ENCODE measurements at regions not wholly inside any gene's neighbourhood (a gene's known extent, or its start where the extent isn't known, plus 50 kb on each side); places are given as distances from the start of the nearest gene placed in this dataset.
A peak's percentile ranks its signal among the peaks of the same experiment; 100 is the strongest.

GRCh38 chr4:114488301-114488982 lies 110.2 kb upstream of the UGT8 start:
- Histone ChIP-seq H3K4me3 (ENCODE audit: low read length) (no peak overlapping the region), H3K4me1 (ENCODE audit: insufficient read depth, low read length) (no peaks in the 10 kb centered on the region), H2AFZ (ENCODE audit: low read depth, low read length) (no peak overlapping the region), H3K9me3 (ENCODE audit: low read length) (no peaks in the 10 kb centered on the region), H3K36me3 (ENCODE audit: insufficient read depth, low read length) (no peaks in the 10 kb centered on the region), H3K27me3 (ENCODE audit: insufficient read depth, low read length) (no peaks in the 10 kb centered on the region)

DNA sequence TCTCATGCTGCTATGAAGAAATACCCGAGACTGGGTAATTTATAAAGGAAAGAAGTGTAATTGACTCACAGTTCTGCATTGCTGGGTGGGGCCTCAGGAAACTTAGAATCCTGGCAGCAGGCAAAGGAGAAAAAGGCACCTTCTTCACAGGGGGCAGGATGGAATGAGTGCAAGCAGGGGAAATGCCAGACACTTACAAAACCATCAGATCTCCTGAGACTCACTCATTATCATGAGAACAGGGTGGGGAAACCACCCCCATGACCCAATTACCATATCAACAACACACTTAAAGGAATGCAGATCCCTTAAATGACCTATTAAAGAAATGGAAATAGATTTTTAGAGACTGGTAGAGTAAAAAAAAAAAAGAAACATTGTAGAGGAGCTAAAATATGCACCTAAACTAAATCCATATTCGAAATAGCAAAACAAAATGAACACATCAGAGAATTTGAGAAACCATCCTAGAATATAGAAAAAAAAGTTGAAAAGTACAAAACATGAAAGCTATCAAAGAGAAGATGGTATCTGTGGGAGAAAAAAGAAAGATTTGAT lies 104.3 kb upstream of the UGT8 start:
- no peak overlapping the region for H2AFZ ChIP-seq (ENCODE audit: low read depth, low read length)
- no peak overlapping the region for H3K4me3 ChIP-seq (ENCODE audit: low read length)
- no peaks in the 10 kb centered on the region for H3K27me3 ChIP-seq (ENCODE audit: insufficient read depth, low read length)
- H3K9me3 ChIP-seq (ENCODE audit: low read length) = no peaks in the 10 kb centered on the region
- peaks cover 9% of the 10 kb centered on the region for H3K4me1 ChIP-seq (ENCODE audit: insufficient read depth, low read length)
- H3K36me3 ChIP-seq (ENCODE audit: insufficient read depth, low read length) = no peaks in the 10 kb centered on the region

- no peaks in the 10 kb centered on the region for H3K27me3 ChIP-seq (ENCODE audit: insufficient read depth, low read length)
- peaks cover 9% of the 10 kb centered on the region for H3K4me1 ChIP-seq (ENCODE audit: insufficient read depth, low read length)
- no peaks in the 10 kb centered on the region for H3K9me3 ChIP-seq (ENCODE audit: low read length)
- no peak overlapping the region for H3K4me3 ChIP-seq (ENCODE audit: low read length)
- no peak overlapping the region for H2AFZ ChIP-seq (ENCODE audit: low read depth, low read length)
- H3K36me3 ChIP-seq (ENCODE audit: insufficient read depth, low read length) = no peaks in the 10 kb centered on the region
Measured at GRCh38 chr4:114495471-114495928, 103.1 kb upstream of the UGT8 start.

GRCh38 chr4:114497116-114497515 lies 101.5 kb upstream of the UGT8 start:
- H3K27me3 ChIP-seq (ENCODE audit: insufficient read depth, low read length) = no peaks in the 10 kb centered on the region
- no peak overlapping the region for H2AFZ ChIP-seq (ENCODE audit: low read depth, low read length)
- no peaks in the 10 kb centered on the region for H3K36me3 ChIP-seq (ENCODE audit: insufficient read depth, low read length)
- H3K4me1 ChIP-seq (ENCODE audit: insufficient read depth, low read length) = peaks cover 9% of the 10 kb centered on the region
- H3K4me3 ChIP-seq (ENCODE audit: low read length) = no peak overlapping the region
- H3K9me3 ChIP-seq (ENCODE audit: low read length) = no peaks in the 10 kb centered on the region

DNA sequence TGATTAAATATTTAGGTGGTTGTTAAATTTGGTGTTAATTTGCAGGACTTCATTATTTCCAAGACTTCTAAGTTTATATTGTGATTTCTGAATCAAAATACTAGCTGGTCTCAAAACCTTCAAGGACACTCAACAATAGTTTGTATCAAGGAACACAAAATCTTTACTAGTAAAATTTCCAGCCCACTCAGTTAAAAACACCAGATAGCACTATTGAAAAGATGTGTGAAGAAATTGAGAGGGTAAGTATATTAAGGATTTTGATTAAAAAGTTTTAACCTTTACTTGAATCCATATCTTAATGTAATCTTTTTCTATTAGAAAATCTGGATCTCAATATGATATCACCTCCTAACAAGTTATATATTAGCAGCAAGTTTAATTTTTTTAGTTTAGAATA lies 89.3 kb upstream of the UGT8 start:
- no peak overlapping the region for H2AFZ ChIP-seq (ENCODE audit: low read depth, low read length)
- no peak overlapping the region for H3K4me3 ChIP-seq (ENCODE audit: low read length)
- no peaks in the 10 kb centered on the region for H3K27me3 ChIP-seq (ENCODE audit: insufficient read depth, low read length)
- no peaks in the 10 kb centered on the region for H3K36me3 ChIP-seq (ENCODE audit: insufficient read depth, low read length)
- no peaks in the 10 kb centered on the region for H3K9me3 ChIP-seq (ENCODE audit: low read length)
- no peaks in the 10 kb centered on the region for H3K4me1 ChIP-seq (ENCODE audit: insufficient read depth, low read length)

DNA sequence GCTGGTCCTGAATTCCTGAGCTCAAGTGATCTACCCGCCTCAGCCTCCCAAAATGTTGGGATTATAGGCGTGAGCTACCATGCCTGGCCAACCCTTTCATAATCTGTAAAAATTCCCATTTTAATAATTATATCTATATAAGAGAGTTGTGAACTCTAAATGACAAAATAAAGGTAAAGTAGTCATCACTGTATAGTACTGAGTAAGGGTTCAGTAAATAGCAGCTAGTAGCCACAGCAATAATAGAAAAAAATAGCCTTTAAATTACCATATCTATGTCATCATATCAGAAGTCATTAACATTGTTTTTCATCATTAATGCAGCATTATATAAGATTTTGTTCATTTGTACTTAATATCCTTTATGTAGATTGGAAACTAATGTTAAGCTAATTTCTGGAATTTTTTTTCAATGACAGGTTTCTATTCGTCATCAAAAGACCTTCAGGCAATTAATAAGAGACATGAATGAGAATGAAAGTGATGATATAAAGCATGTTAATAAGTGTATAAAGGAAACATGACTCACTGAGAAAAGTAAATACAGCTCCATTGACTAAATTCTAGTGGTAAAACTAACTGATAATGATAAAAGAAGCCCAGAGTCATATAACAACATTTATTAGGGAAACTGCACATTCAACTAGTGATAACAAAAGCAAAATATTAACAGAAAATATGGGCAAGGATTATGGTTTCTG lies 85.9 kb upstream of the UGT8 start:
- no peaks in the 10 kb centered on the region for H3K4me1 ChIP-seq (ENCODE audit: insufficient read depth, low read length)
- H2AFZ ChIP-seq (ENCODE audit: low read depth, low read length) = no peak overlapping the region
- H3K36me3 ChIP-seq (ENCODE audit: insufficient read depth, low read length) = no peaks in the 10 kb centered on the region
- no peak overlapping the region for H3K4me3 ChIP-seq (ENCODE audit: low read length)
- no peaks in the 10 kb centered on the region for H3K27me3 ChIP-seq (ENCODE audit: insufficient read depth, low read length)
- no peaks in the 10 kb centered on the region for H3K9me3 ChIP-seq (ENCODE audit: low read length)

- H3K4me3 ChIP-seq (ENCODE audit: low read length) = no peak overlapping the region
- no peak overlapping the region for H2AFZ ChIP-seq (ENCODE audit: low read depth, low read length)
- no peaks in the 10 kb centered on the region for H3K9me3 ChIP-seq (ENCODE audit: low read length)
- H3K4me1 ChIP-seq (ENCODE audit: insufficient read depth, low read length) = no peaks in the 10 kb centered on the region
- no peaks in the 10 kb centered on the region for H3K27me3 ChIP-seq (ENCODE audit: insufficient read depth, low read length)
- H3K36me3 ChIP-seq (ENCODE audit: insufficient read depth, low read length) = no peaks in the 10 kb centered on the region
Measured at GRCh38 chr4:114519368-114519767, 79.2 kb upstream of the UGT8 start.

DNA sequence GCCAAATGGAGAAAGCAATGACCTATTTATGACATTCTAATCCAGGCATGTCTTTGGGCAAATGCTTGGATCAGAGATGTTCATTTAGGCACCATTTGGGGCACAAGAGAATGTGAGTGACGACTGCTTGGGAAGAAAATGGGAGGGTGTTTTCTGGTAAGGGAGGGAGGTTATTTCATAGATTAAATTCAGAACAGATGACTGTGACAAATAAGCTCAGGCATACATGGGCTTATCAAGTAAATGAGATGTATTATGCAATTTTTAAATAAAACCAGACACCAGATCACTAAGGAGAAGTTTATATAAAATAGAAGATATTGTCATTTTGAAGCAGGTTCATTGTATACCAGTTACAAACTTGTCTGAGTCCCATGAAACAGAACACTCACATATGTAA lies 71.4 kb upstream of the UGT8 start:
- Histone ChIP-seq H3K36me3 (ENCODE audit: insufficient read depth, low read length) (no peaks in the 10 kb centered on the region), H3K4me1 (ENCODE audit: insufficient read depth, low read length) (no peaks in the 10 kb centered on the region), H2AFZ (ENCODE audit: low read depth, low read length) (no peak overlapping the region), H3K4me3 (ENCODE audit: low read length) (no peak overlapping the region), H3K9me3 (ENCODE audit: low read length) (no peaks in the 10 kb centered on the region), H3K27me3 (ENCODE audit: insufficient read depth, low read length) (no peaks in the 10 kb centered on the region)

- no peaks in the 10 kb centered on the region for H3K9me3 ChIP-seq (ENCODE audit: low read length)
- no peak overlapping the region for H2AFZ ChIP-seq (ENCODE audit: low read depth, low read length)
- H3K27me3 ChIP-seq (ENCODE audit: insufficient read depth, low read length) = no peaks in the 10 kb centered on the region
- H3K36me3 ChIP-seq (ENCODE audit: insufficient read depth, low read length) = no peaks in the 10 kb centered on the region
- H3K4me3 ChIP-seq (ENCODE audit: low read length) = no peak overlapping the region
- H3K4me1 ChIP-seq (ENCODE audit: insufficient read depth, low read length) = no peaks in the 10 kb centered on the region
Measured at GRCh38 chr4:114527637-114528036, 71.0 kb upstream of the UGT8 start.

DNA sequence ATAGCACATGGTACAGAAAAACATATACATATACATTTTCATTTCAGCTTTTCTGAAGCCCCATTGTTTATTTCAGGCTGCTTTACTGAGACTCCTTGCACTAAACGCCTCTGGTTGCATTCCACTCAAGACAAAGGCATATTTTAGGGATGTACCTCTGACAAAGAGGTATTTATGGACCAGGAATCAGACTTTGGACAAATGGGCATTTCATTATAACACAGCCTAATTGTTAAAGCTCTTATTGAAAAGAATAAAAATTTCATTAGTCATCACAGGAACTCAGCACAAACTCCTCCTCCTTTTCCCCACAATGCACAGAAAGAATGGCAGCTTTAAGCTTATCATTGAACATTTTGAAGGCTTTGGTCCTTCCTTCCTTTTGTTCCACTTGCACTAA lies 62.9 kb upstream of the UGT8 start:
- Histone ChIP-seq H3K4me1 (ENCODE audit: insufficient read depth, low read length) (peaks cover 9% of the 10 kb centered on the region), H3K4me3 (ENCODE audit: low read length) (no peak overlapping the region), H3K27me3 (ENCODE audit: insufficient read depth, low read length) (no peaks in the 10 kb centered on the region), H2AFZ (ENCODE audit: low read depth, low read length) (peak overlapping the region; percentile 57), H3K36me3 (ENCODE audit: insufficient read depth, low read length) (no peaks in the 10 kb centered on the region), H3K9me3 (ENCODE audit: low read length) (no peaks in the 10 kb centered on the region)

DNA sequence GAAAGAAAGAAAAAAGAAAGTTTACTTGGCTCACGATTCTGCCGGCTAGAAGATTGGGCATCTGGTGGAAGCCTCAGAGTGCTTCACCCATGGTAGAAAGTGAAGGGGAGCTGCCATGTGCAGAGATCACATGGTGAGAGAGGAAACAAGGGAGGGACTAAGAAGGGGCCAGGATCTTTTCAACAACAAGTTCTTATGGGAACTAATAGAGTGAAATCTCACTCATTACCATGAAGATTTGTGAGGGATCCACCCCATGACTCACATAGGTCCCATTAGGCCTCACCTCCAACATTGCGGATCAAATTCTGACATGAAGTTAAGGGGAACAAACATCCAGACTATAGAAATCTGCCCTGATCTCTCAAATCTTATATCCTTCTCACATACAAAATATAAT lies 61.3 kb upstream of the UGT8 start:
- H2AFZ ChIP-seq (ENCODE audit: low read depth, low read length) = no peak overlapping the region
- no peaks in the 10 kb centered on the region for H3K27me3 ChIP-seq (ENCODE audit: insufficient read depth, low read length)
- H3K9me3 ChIP-seq (ENCODE audit: low read length) = no peaks in the 10 kb centered on the region
- H3K36me3 ChIP-seq (ENCODE audit: insufficient read depth, low read length) = no peaks in the 10 kb centered on the region
- H3K4me1 ChIP-seq (ENCODE audit: insufficient read depth, low read length) = peaks cover 9% of the 10 kb centered on the region
- H3K4me3 ChIP-seq (ENCODE audit: low read length) = no peak overlapping the region

DNA sequence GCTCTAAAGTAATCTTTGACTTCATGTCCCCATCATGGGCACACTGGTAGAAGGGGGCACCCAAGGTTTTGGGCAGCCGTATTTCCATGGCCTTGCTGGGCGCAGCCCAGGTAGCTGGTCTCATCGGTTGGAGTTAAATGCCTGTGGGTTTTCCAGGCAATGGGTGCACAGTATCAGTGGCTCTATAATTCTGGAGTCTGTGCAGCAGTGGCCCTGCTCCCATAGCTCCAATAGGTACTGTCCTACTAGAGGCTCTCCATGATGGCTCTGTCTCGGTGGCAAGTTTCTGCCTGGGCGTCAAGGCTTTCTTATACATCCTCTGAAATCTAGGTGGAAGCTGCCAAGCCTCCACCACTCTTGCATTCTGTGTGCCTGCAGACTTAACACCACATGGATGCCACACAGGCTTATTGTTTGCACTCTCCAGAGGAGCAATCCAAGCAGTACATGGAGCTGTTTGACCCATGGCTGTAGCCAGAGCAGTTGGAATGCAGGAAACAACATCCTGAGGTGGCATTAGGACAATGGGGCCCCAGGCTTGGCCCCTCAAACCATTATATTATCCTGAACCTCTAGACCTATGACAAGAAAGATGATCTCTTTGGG lies 60.5 kb upstream of the UGT8 start:
- H3K27me3 ChIP-seq (ENCODE audit: insufficient read depth, low read length) = no peaks in the 10 kb centered on the region
- no peaks in the 10 kb centered on the region for H3K9me3 ChIP-seq (ENCODE audit: low read length)
- no peak overlapping the region for H3K4me3 ChIP-seq (ENCODE audit: low read length)
- no peaks in the 10 kb centered on the region for H3K36me3 ChIP-seq (ENCODE audit: insufficient read depth, low read length)
- H3K4me1 ChIP-seq (ENCODE audit: insufficient read depth, low read length) = peaks cover 9% of the 10 kb centered on the region
- no peak overlapping the region for H2AFZ ChIP-seq (ENCODE audit: low read depth, low read length)

- Histone ChIP-seq H3K36me3 (ENCODE audit: insufficient read depth, low read length) (no peaks in the 10 kb centered on the region), H3K27me3 (ENCODE audit: insufficient read depth, low read length) (no peaks in the 10 kb centered on the region), H3K4me1 (ENCODE audit: insufficient read depth, low read length) (peaks cover 9% of the 10 kb centered on the region), H3K4me3 (ENCODE audit: low read length) (no peak overlapping the region), H2AFZ (ENCODE audit: low read depth, low read length) (no peak overlapping the region), H3K9me3 (ENCODE audit: low read length) (no peaks in the 10 kb centered on the region)
Measured at GRCh38 chr4:114539985-114540384, 58.6 kb upstream of the UGT8 start.
